Muscle layer of colon (tissue), 2 donors: ENCODE measurements at regions not wholly inside any gene's neighbourhood (a gene's known extent, or its start where the extent isn't known, plus 50 kb on each side); places are given as distances from the start of the nearest gene placed in this dataset.
A peak's percentile ranks its signal among the peaks of the same experiment; 100 is the strongest.

Experiments
- H3K27ac ChIP-seq: one replicate; pipeline ENCODE4 v1.7.0; 2013; ENCODE audit warnings: low read depth, mild to moderate bottlenecking, low read length, moderate library complexity
- H3K27me3 ChIP-seq, 2 donors: one replicate each; pipeline ENCODE4 v1.7.0; 2013; ENCODE audit warnings: low read length in 2 of 2, mild to moderate bottlenecking in 2 of 2; ENCODE audit not compliant: insufficient read depth in 2 of 2, control insufficient read depth in 1 of 2
- H3K36me3 ChIP-seq: one replicate; pipeline ENCODE4 v1.7.0; 2013; ENCODE audit warnings: mild to moderate bottlenecking, low read length; ENCODE audit not compliant: insufficient read depth
- H3K4me1 ChIP-seq: one replicate; pipeline ENCODE4 v1.7.0; 2013; ENCODE audit warnings: mild to moderate bottlenecking, low read length; ENCODE audit not compliant: insufficient read depth
- H3K4me3 ChIP-seq, 2 donors: one replicate each; pipeline ENCODE4 v1.7.0; 2013; ENCODE audit warnings: low read length in 2 of 2, low read depth in 1 of 2, mild to moderate bottlenecking in 1 of 2, moderate library complexity in 1 of 2
- H3K9ac ChIP-seq: one replicate; pipeline ENCODE4 v1.7.0; 2013; ENCODE audit warnings: low read length
- H3K9me3 ChIP-seq: one replicate; pipeline ENCODE4 v1.7.0; 2013; ENCODE audit warnings: mild to moderate bottlenecking, low read length
- donor health status: abdominal sarcoma.
- donor health status: Adenocarcinoma of cecum.

DNA sequence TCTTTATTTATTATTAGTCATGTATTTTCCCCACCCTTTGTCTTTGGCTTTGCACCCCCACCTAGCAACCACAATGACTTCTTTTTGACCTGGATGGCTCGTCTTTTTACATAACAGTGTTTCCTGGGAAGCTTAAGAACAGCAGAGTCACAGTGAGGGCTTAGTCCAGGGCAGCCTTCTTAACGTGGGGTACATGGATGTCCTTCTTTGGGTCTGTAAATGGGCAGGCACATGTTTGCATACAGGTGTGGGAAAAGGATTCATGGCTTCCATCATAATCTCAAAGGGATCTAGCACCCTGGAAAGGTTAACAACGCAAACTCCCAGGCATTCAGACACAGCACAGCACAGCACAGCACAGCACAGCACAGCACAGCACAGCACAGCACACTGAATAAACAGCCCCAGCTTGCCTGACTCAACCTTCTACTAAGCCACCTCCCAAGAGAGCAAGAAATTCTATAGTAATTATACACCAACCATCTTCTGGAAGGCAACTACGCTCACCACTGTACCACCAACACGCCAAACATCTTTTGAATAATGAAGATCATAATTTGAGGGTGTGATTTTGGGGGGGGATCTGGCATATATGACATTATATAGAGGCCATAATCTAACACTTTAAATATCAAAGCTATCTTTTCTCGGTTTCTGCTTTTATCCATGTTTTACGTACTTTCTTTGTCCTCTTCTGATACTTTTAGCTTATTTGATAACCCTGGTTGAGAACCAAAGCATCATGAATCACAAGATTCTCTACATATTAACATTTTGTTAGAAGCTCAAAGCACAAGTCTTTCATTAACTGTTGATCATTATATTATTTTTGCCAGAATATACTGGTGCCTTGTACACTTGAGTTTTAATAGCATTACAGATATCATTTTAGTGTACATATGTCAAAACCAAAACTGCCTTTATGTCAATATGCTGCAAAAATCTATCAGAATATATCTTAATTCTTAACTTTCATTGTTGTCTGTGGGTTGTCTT is 177.2 kb upstream of the KLF14 start:
- H3K9ac ChIP-seq, result no peak overlapping the region
- no peak overlapping the region for H3K4me3 ChIP-seq
- no peaks in the 10 kb centered on the region for H3K27me3 ChIP-seq
- peaks cover 50% of the 10 kb centered on the region for H3K4me1 ChIP-seq
- H3K36me3 ChIP-seq, result no peaks in the 10 kb centered on the region
- peak overlapping the region; percentile 79 for H3K27ac ChIP-seq
- no peaks in the 10 kb centered on the region for H3K9me3 ChIP-seq

GRCh38 chr7:130912082-130912861 is 178.3 kb upstream of the KLF14 start:
- Histone ChIP-seq H3K27ac (peak overlapping the region; percentile 79), H3K36me3 (no peaks in the 10 kb centered on the region), H3K4me1 (peaks cover 57% of the 10 kb centered on the region), H3K4me3 (peak overlapping the region; percentile 10 to 40), H3K9me3 (no peaks in the 10 kb centered on the region), H3K9ac (peak overlapping the region; percentile 43), H3K27me3 (no peaks in the 10 kb centered on the region)

GRCh38 chr7:130912862-130913638 is 179.0 kb upstream of the KLF14 start:
- Histone ChIP-seq H3K36me3 (no peaks in the 10 kb centered on the region), H3K9me3 (no peaks in the 10 kb centered on the region), H3K27ac (peak overlapping the region; percentile 79), H3K9ac (peak overlapping the region; percentile 43), H3K4me3 (peak overlapping the region; percentile 10 to 40), H3K4me1 (peaks cover 60% of the 10 kb centered on the region), H3K27me3 (no peaks in the 10 kb centered on the region)

DNA sequence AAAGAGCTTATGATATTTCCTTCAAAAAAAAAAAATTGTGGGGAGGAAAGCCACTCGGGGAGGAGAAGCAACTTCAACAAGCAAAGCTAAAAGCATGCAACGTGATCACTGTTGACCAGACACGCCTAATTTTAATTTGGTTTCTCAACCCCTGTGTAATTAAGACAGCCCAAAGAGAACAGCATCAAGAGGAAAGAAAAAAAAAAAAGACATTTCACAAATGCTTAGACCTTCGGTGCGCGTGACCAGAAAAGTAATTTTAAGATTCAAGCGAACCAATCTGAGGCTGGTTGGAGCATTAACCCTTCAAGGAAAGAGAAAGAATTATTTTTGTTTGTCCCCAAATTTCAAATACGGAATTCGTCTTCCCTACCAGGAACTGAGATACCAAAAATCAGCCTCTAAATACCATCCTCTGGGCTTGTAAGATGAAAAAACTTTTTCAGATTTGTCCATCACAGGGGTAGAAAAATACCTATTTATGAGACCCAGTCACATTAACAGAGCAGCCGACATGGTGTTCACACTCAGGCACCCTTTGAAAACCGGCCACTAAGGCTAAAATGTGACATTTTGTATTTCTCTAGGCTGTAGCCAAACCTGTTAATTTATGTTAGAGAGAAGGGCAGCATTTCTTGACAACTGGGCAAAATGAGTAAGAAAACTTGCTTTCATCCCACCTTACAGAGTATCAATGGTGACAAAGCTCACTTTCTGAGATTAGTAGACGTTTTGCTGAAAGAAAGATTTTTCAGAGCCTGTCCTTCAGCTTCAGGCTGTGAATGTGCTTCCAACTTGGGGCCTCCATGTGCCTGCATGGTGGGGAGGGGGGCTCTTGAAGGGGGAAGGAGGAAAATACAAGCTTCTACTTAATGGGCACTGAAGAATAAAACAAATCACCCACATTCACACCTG is 179.9 kb upstream of the KLF14 start:
- H3K4me3 ChIP-seq, result peak overlapping the region in 1 of 2 donors; percentile 40
- H3K36me3 ChIP-seq, result no peaks in the 10 kb centered on the region
- no peaks in the 10 kb centered on the region for H3K9me3 ChIP-seq
- peak overlapping the region; percentile 79 for H3K27ac ChIP-seq
- peaks cover 60% of the 10 kb centered on the region for H3K4me1 ChIP-seq
- H3K9ac ChIP-seq, result peak overlapping the region; percentile 41
- no peaks in the 10 kb centered on the region for H3K27me3 ChIP-seq

GRCh38 chr7:130914554-130915294 is 180.7 kb upstream of the KLF14 start:
- Histone ChIP-seq H3K4me3 (no peak overlapping the region), H3K27me3 (no peaks in the 10 kb centered on the region), H3K4me1 (peaks cover 60% of the 10 kb centered on the region), H3K27ac (no peak overlapping the region), H3K36me3 (no peaks in the 10 kb centered on the region), H3K9me3 (no peaks in the 10 kb centered on the region), H3K9ac (peak overlapping the region; percentile 41)

DNA sequence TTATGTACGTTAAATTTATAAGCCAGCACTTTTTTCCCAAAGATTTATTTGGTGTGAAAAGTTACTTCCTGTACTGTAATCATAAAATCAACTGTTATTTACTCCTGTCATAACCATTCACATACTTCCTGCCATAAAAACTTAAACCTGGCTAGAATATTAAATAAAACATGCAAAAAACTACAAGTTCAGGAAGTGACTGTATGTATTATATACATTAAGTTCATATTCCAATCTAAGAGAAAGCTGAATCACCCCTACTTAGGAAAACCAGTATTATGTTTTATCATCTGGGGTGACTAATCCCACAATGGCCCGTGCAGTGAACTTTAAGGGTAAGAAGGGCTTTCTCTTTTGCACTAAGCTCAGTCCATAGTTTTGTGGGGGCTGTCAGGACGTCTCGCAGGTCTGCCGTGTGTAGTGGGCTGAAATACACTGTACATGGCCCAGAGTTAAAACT is 183.7 kb upstream of the KLF14 start:
- Histone ChIP-seq H3K36me3 (no peaks in the 10 kb centered on the region), H3K9me3 (no peaks in the 10 kb centered on the region), H3K27ac (no peak overlapping the region), H3K9ac (no peak overlapping the region), H3K4me3 (no peak overlapping the region), H3K27me3 (no peaks in the 10 kb centered on the region), H3K4me1 (peaks cover 62% of the 10 kb centered on the region)

GRCh38 chr7:130918129-130919052 is 184.4 kb upstream of the KLF14 start:
- H3K9me3 ChIP-seq, result no peaks in the 10 kb centered on the region
- H3K36me3 ChIP-seq, result no peaks in the 10 kb centered on the region
- no peak overlapping the region for H3K27ac ChIP-seq
- no peak overlapping the region for H3K9ac ChIP-seq
- no peak overlapping the region for H3K4me3 ChIP-seq
- H3K27me3 ChIP-seq, result no peaks in the 10 kb centered on the region
- H3K4me1 ChIP-seq, result peaks cover 58% of the 10 kb centered on the region

DNA sequence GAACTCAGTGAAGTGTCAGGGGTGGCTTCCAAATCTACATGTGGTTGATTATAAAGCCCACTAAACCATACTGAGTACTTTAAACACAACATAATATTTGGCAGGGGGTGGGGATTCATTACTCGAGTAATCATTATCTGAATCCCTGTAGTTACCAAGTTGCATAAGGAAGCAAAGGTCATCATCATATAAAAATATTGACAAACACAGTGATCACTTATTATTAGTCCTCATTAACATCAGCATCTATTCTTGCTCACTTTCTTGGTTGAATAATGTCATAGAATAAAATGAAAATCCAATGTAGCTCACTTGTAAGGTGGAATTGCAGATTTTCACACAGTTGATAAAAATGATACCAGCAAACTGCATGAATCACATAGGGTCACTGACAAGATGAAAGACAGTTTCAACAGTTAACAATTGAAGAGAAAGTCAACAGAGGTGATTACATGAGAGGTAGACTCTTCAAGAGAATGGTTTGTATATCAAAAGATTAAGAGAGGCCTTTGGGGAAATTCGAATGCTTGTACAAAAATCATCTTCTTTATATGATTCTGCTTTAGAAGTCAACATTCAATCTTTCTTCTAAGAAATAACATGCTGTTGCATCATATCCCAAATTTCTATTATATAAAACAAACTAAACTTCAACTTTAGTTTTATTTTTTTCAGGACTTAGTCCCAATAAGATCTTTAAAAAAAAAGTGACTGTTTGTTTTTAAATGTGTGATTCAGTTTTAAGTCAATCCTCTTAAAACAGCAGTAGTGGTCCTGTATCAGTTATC is 185.5 kb upstream of the KLF14 start:
- peaks cover 47% of the 10 kb centered on the region for H3K4me1 ChIP-seq
- H3K4me3 ChIP-seq, result no peak overlapping the region
- H3K27me3 ChIP-seq, result no peaks in the 10 kb centered on the region
- H3K27ac ChIP-seq, result no peak overlapping the region
- H3K36me3 ChIP-seq, result no peaks in the 10 kb centered on the region
- no peaks in the 10 kb centered on the region for H3K9me3 ChIP-seq
- H3K9ac ChIP-seq, result no peak overlapping the region

- H3K9me3 ChIP-seq, result no peaks in the 10 kb centered on the region
- no peak overlapping the region for H3K9ac ChIP-seq
- no peak overlapping the region for H3K4me3 ChIP-seq
- peaks cover 42% of the 10 kb centered on the region for H3K4me1 ChIP-seq
- no peaks in the 10 kb centered on the region for H3K36me3 ChIP-seq
- no peaks in the 10 kb centered on the region for H3K27me3 ChIP-seq
- peak overlapping the region; percentile 5 for H3K27ac ChIP-seq
Measured at GRCh38 chr7:130920122-130920521, 186.1 kb upstream of the KLF14 start.
